Transverse colon (tissue), 4 donors: ENCODE measurements at regions not wholly inside any gene's neighbourhood (a gene's known extent, or its start where the extent isn't known, plus 50 kb on each side); places are given as distances from the start of the nearest gene placed in this dataset.

Source experiments
- CTCF ChIP-seq, 5 experiments: fragments of 200-600 bp in 3 of 5; fragments of 450-650 bp in 2 of 5; sonication (generic) in 3 of 5; IDR thresholded peaks; 1 replicate in 2 of 5; 2 replicates in 3 of 5; pipeline ENCODE4 v1.5.1; 2016 to 2017; ENCODE audit warnings: antibody characterized with exemption in 5 of 5, inconsistent platforms in 3 of 5, mild to moderate bottlenecking in 2 of 5, moderate library complexity in 1 of 5
- EP300 ChIP-seq: sonication (generic); formaldehyde crosslinking; IDR thresholded peaks from one replicate; pipeline ENCODE4 v1.6.1; 2017; ENCODE audit warnings: antibody characterized with exemption, low read depth
- POLR2A ChIP-seq: fragments of 450-650 bp; IDR thresholded peaks from one replicate; pipeline ENCODE4 v1.6.1; 2016; ENCODE audit warnings: antibody characterized with exemption, mild to moderate bottlenecking, moderate library complexity
- POLR2AphosphoS5 ChIP-seq, 3 donors: sonication (generic); formaldehyde crosslinking; IDR thresholded peaks; one replicate each; pipeline ENCODE4 v1.6.1; 2016; ENCODE audit warnings: antibody characterized with exemption in 3 of 3

- TF ChIP-seq POLR2A (no peak), CTCF (IDR thresholded peaks at IDR 0.05) (no peak), POLR2AphosphoS5 (IDR thresholded peaks at IDR 0.05) (no peak), EP300 (no peak)
Observed at GRCh38 chr2:125644257-125644656, 1011.7 kb upstream of the GYPC start.
